Mesenchymal stem cell (in vitro differentiated cells and primary cell): ENCODE measurements at regions not wholly inside any gene's neighbourhood (a gene's known extent, or its start where the extent isn't known, plus 50 kb on each side); places are given as distances from the start of the nearest gene placed in this dataset.
"Not testable (repeated sequence)": the region's sequence is repeated elsewhere in the genome, so short reads cannot be mapped to it uniquely, and the experiment has no call there.

Experiments used
- DNase-seq: peaks from one replicate; pipeline ENCODE4 v3.0.0-alpha.2; 2013
- H2AFZ ChIP-seq: one replicate; pipeline ENCODE4 v1.6.1; 2013; ENCODE audit warnings: low read depth, mild to moderate bottlenecking, control low read depth, inconsistent platforms, low read length, moderate library complexity
- H2AK5ac ChIP-seq: 2 replicates; pipeline ENCODE4 v1.6.1; 2013; ENCODE audit warnings: low read length, moderate library complexity, mild to moderate bottlenecking, inconsistent platforms; ENCODE audit not compliant: severe bottlenecking
- H2BK120ac ChIP-seq: one replicate; pipeline ENCODE4 v1.6.1; 2013; ENCODE audit warnings: low read depth, mild to moderate bottlenecking, inconsistent platforms, low read length, moderate library complexity
- H2BK12ac ChIP-seq, 2 experiments: one replicate each; pipeline ENCODE4 v1.6.1; 2013; ENCODE audit warnings: inconsistent platforms in 2 of 2, low read length in 2 of 2, mild to moderate bottlenecking in 2 of 2, moderate library complexity in 2 of 2, control low read depth in 1 of 2
- H2BK15ac ChIP-seq: one replicate; pipeline ENCODE4 v1.6.1; 2013; ENCODE audit warnings: mild to moderate bottlenecking, low read depth, inconsistent platforms; ENCODE audit not compliant: poor library complexity, severe bottlenecking
- H2BK5ac ChIP-seq: 2 replicates; pipeline ENCODE4 v1.6.1; 2013; ENCODE audit warnings: low read depth, mild to moderate bottlenecking, low read length, control low read depth, inconsistent platforms; ENCODE audit not compliant: poor library complexity, severe bottlenecking
- H3K14ac ChIP-seq, 2 experiments: one replicate each; pipeline ENCODE4 v1.6.1; 2013; ENCODE audit warnings: inconsistent platforms in 2 of 2, low read length in 2 of 2, control low read depth in 1 of 2, mild to moderate bottlenecking in 1 of 2, moderate library complexity in 1 of 2
- H3K18ac ChIP-seq, 2 experiments: one replicate each; pipeline ENCODE4 v1.6.1; 2013; ENCODE audit warnings: inconsistent platforms in 2 of 2, low read length in 2 of 2, control low read depth in 1 of 2, low read depth in 1 of 2, mild to moderate bottlenecking in 1 of 2
- H3K23ac ChIP-seq, 2 experiments: one replicate each; pipeline ENCODE4 v1.6.1; 2013; ENCODE audit warnings: inconsistent platforms in 2 of 2, low read length in 2 of 2, mild to moderate bottlenecking in 2 of 2, moderate library complexity in 2 of 2, control low read depth in 1 of 2
- H3K27ac ChIP-seq: 2 replicates; pipeline ENCODE4 v1.5.1; 2013; ENCODE audit warnings: mild to moderate bottlenecking, moderate library complexity, low read length, control low read depth, inconsistent platforms; ENCODE audit not compliant: poor library complexity, severe bottlenecking
- H3K27me3 ChIP-seq, 2 experiments: 2 replicates each; pipeline versions ENCODE4 v1.6.1 to v1.7.0; 2013; ENCODE audit warnings: low read length in 2 of 2, mild to moderate bottlenecking in 2 of 2, moderate library complexity in 2 of 2, control low read depth in 1 of 2, inconsistent platforms in 1 of 2; ENCODE audit not compliant: control insufficient read depth in 1 of 2, insufficient read depth in 1 of 2
- H3K36me3 ChIP-seq, 2 experiments: 2 replicates each; pipeline versions ENCODE4 v1.6.1 to v1.7.0; 2013; ENCODE audit warnings: low read length in 2 of 2, control low read depth in 1 of 2, inconsistent platforms in 1 of 2, low read depth in 1 of 2, mild to moderate bottlenecking in 1 of 2; ENCODE audit not compliant: insufficient read depth in 2 of 2, control insufficient read depth in 1 of 2
- H3K4ac ChIP-seq, 2 experiments: one replicate each; pipeline ENCODE4 v1.6.1; 2013; ENCODE audit warnings: inconsistent platforms in 2 of 2, low read length in 2 of 2, mild to moderate bottlenecking in 2 of 2, moderate library complexity in 2 of 2, control low read depth in 1 of 2, low read depth in 1 of 2
- H3K4me1 ChIP-seq: 2 replicates; pipeline ENCODE4 v1.6.1; 2013; ENCODE audit warnings: low read depth, low read length, control low read depth; ENCODE audit not compliant: control insufficient read depth, insufficient read depth
- H3K4me2 ChIP-seq: 2 replicates; pipeline ENCODE4 v1.6.1; 2013; ENCODE audit warnings: low read length, mild to moderate bottlenecking, inconsistent platforms; ENCODE audit not compliant: poor library complexity, severe bottlenecking
- H3K4me3 ChIP-seq, 2 experiments: 2 replicates each; pipeline versions ENCODE4 v1.5.1 to v1.7.0; 2013; ENCODE audit warnings: low read length in 2 of 2, mild to moderate bottlenecking in 2 of 2, control low read depth in 1 of 2, low read depth in 1 of 2; ENCODE audit not compliant: insufficient read depth in 1 of 2
- H3K79me1 ChIP-seq: replicated peaks from 2 replicates; pipeline ENCODE4 v1.6.1; 2013; ENCODE audit warnings: mild to moderate bottlenecking, control low read depth, low read length, inconsistent platforms; ENCODE audit not compliant: poor library complexity, severe bottlenecking
- H3K9ac ChIP-seq: 2 replicates; pipeline ENCODE4 v1.7.0; 2013; ENCODE audit warnings: mild to moderate bottlenecking, low read length, moderate library complexity
- H3K9me3 ChIP-seq: 2 replicates; pipeline ENCODE4 v1.7.0; 2013; ENCODE audit warnings: mild to moderate bottlenecking, low read length; ENCODE audit not compliant: control insufficient read depth
- H4K8ac ChIP-seq: one replicate; pipeline ENCODE4 v1.6.1; 2013; ENCODE audit warnings: inconsistent platforms, mild to moderate bottlenecking, low read length, moderate library complexity
- H4K91ac ChIP-seq: one replicate; pipeline ENCODE4 v1.6.1; 2013; ENCODE audit warnings: mild to moderate bottlenecking, low read length, inconsistent platforms
- WGBS: methylation state at CpG from one replicate; pipeline ENCODE4 v1.1.7; 2013; ENCODE audit warnings: mixed read lengths; 5-methylcytosine and 5-hydroxymethylcytosine counted together

DNA sequence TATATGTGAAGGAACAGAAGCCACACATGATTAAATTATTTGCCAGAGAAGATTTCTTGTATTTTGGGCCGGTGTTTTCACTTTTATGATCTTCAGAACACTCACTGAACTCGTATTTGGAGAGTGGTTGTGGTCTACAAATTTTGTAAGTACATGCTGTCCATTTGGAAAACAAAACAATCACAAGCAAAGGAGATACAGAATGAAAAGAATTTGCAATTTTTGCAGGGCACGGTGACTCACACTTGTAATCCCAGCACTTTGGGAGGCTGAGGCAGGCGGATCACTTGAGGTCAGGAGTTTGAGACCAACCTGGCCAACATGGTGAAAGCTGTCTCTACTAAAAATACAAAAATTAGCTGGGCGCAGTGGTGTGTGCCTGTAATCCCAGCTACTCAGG lies 282.0 kb downstream of the C1D start:
- not testable (repeated sequence) for H3K4ac ChIP-seq, H3K18ac ChIP-seq, H3K9ac ChIP-seq, H2BK5ac ChIP-seq, H2AFZ ChIP-seq, DNase-seq, H2BK120ac ChIP-seq, H3K4me1 ChIP-seq, H3K79me1 ChIP-seq, H4K91ac ChIP-seq, H2BK15ac ChIP-seq, H3K27me3 ChIP-seq, H3K9me3 ChIP-seq, H3K4me3 ChIP-seq, H4K8ac ChIP-seq, H3K23ac ChIP-seq, H3K36me3 ChIP-seq, H3K27ac ChIP-seq, H2BK12ac ChIP-seq, H3K14ac ChIP-seq, H3K4me2 ChIP-seq, H2AK5ac ChIP-seq
- WGBS, result 59% methylated on average over 5 of the region's 5 CpGs

DNA sequence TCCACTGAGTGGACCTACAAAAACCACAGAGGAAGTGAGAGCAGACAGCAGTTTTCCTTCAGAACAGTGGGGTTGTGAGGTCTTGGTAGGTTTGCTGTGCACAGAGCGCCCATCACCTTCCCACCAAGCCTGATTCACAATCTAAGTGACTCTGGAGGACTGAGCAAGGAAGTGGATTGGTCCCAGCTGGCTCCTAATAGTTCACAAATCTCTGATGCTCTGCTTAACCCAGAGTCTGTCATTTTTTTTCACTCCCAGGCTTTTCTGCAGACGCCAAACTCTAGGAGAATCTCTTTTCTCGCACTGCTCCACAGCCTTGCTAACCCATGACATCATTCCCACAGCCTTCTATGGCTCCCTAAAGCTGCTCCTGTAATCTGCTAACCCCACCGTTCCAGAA lies 280.4 kb downstream of the C1D start:
- Histone ChIP-seq H3K23ac (no peak overlapping the region), H3K14ac (no peak overlapping the region), H3K27ac (no peak overlapping the region), H3K4me3 (no peak overlapping the region), H2BK120ac (no peak overlapping the region), H3K36me3 (no peaks in the 10 kb centered on the region), H3K9me3 (no peaks in the 10 kb centered on the region), H2AFZ (no peak overlapping the region), H4K8ac (peak overlapping the region; percentile 54), H3K4ac (no peak overlapping the region), H3K4me1 (no peaks in the 10 kb centered on the region), H2AK5ac (no peak overlapping the region), H3K4me2 (no peak overlapping the region), H3K79me1 (no peaks in the 10 kb centered on the region), H2BK5ac (no peak overlapping the region), H4K91ac (no peak overlapping the region), H3K18ac (peak overlapping the region in 1 of 2 experiments; percentile 83), H2BK15ac (peak overlapping the region; percentile 52), H3K27me3 (no peaks in the 10 kb centered on the region), H3K9ac (no peak overlapping the region), H2BK12ac (peak overlapping the region in 1 of 2 experiments; percentile 5)
- WGBS, result 80% methylated on average over 3 of the region's 4 CpGs
- DNase-seq, result peak; percentile 36

- H2AFZ ChIP-seq, result no peak overlapping the region
- H2AK5ac ChIP-seq, result no peak overlapping the region
- no peaks in the 10 kb centered on the region for H3K36me3 ChIP-seq
- H3K27ac ChIP-seq, result no peak overlapping the region
- no peak overlapping the region for H2BK15ac ChIP-seq
- H4K8ac ChIP-seq, result no peak overlapping the region
- no peak overlapping the region for H4K91ac ChIP-seq
- no peak overlapping the region for H2BK5ac ChIP-seq
- no peaks in the 10 kb centered on the region for H3K27me3 ChIP-seq
- no peak for DNase-seq
- no CpG with 5 or more reads among the region's 1 CpG for WGBS
- no peak overlapping the region for H3K4ac ChIP-seq
- H2BK120ac ChIP-seq, result no peak overlapping the region
- no peaks in the 10 kb centered on the region for H3K4me1 ChIP-seq
- no peak overlapping the region for H3K4me3 ChIP-seq
- H3K79me1 ChIP-seq, result no peaks in the 10 kb centered on the region
- H2BK12ac ChIP-seq, result peak overlapping the region in 1 of 2 experiments; percentile 5
- peak overlapping the region in 1 of 2 experiments; percentile 83 for H3K18ac ChIP-seq
- no peak overlapping the region for H3K4me2 ChIP-seq
- no peak overlapping the region for H3K23ac ChIP-seq
- H3K9ac ChIP-seq, result no peak overlapping the region
- no peak overlapping the region for H3K14ac ChIP-seq
- H3K9me3 ChIP-seq, result no peaks in the 10 kb centered on the region
Observed at GRCh38 chr2:67783026-67783425, 279.8 kb downstream of the C1D start.

DNA sequence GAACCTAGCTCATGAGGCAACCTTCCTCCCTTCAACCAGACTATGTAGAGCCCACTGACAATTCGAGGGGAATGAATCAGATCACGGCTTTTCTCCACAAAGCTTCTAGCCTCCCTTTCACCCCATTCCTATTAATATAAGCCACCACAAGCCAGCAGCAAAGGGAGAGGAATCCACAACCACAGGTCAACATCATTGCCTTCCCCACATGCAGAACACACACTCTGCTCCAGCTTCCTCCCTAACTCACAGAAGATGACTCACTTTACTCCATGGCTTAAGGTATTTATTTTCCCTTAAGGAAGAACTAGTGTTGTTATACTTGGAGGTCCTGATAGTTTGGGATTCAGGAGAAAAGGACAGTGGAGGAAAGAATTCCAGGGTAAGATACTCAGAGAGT lies 272.2 kb downstream of the C1D start:
- Histone ChIP-seq H2BK120ac (no peak overlapping the region), H4K8ac (no peak overlapping the region), H3K23ac (no peak overlapping the region), H3K4me3 (no peak overlapping the region), H3K18ac (no peak overlapping the region), H3K14ac (no peak overlapping the region), H3K4me2 (no peak overlapping the region), H2AFZ (no peak overlapping the region), H3K9me3 (no peaks in the 10 kb centered on the region), H3K79me1 (no peaks in the 10 kb centered on the region), H2AK5ac (no peak overlapping the region), H3K4me1 (no peaks in the 10 kb centered on the region), H3K36me3 (no peaks in the 10 kb centered on the region), H3K9ac (no peak overlapping the region), H2BK15ac (no peak overlapping the region), H4K91ac (no peak overlapping the region), H3K4ac (no peak overlapping the region), H2BK5ac (no peak overlapping the region), H2BK12ac (no peak overlapping the region), H3K27ac (no peak overlapping the region), H3K27me3 (no peaks in the 10 kb centered on the region)
- peak; percentile 72 for DNase-seq
- 59% methylated on average over 2 of the region's 2 CpGs for WGBS
